ENCODE measurements at regions not wholly inside any gene's neighbourhood (a gene's known extent, or its start where the extent isn't known, plus 50 kb on each side); places are given as distances from the start of the nearest gene placed in this dataset.

DNA sequence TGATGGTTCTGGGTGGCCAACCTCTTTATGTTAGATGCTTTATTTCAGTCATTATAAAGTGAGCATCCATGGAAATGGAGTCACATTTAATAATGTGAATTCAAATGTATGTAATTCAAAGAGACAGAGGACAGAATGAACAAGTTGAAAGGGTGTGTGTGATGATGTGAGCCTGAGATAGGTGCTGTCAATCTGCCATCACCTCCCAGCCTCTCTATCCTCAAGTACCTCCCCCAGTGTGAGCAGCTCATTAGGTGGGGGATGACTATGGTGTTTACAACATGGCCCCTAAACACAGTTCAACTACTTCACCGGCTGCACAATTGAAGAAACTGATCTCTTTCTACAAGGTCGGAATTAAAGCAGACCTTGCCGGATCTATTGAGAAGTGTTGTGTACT is 74.7 kb upstream of the IGFBP5 start:
- no peak for TF ChIP-seq CTCF (IDR thresholded peaks at IDR 0.05)
- Histone ChIP-seq H3K4me1 (ENCODE audit: control insufficient read depth in 1 of 2, insufficient read depth in 2 of 2, low read length in 2 of 2) (peaks cover 0 to 3% of the 10 kb centered on the region in 2 donors), H3K27me3 (ENCODE audit: control insufficient read depth in 2 of 2, insufficient read depth in 2 of 2, low read length in 2 of 2) (no peaks in the 10 kb centered on the region), H2AFZ (ENCODE audit: insufficient read depth, low read depth, low read length, poor library complexity, severe bottlenecking) (no peak overlapping the region), H3K4me2 (replicated peaks; ENCODE audit: extremely low read depth, low read length, poor library complexity, severe bottlenecking) (no peak overlapping the region), H4K20me1 (ENCODE audit: insufficient read depth, low read length) (no peaks in the 10 kb centered on the region), H3K4me3 (replicated peaks in 1 of 3; ENCODE audit: low read depth in 2 of 3, low read length in 3 of 3) (no peak overlapping the region), H3K36me3 (replicated peaks in 1 of 2; ENCODE audit: control insufficient read depth in 1 of 2, insufficient read depth in 2 of 2, low read length in 2 of 2) (no peaks in the 10 kb centered on the region), H3K9ac (ENCODE audit: insufficient read depth, low read length, poor library complexity, severe bottlenecking) (no peak overlapping the region), H3K9me3 (replicated peaks in 1 of 2; ENCODE audit: control insufficient read depth in 1 of 2, insufficient read depth in 1 of 2, low read length in 2 of 2) (peaks cover 0 to 7% of the 10 kb centered on the region in 2 donors), H3K79me2 (ENCODE audit: insufficient read depth, low read length) (no peaks in the 10 kb centered on the region), H3K27ac (ENCODE audit: low read depth in 1 of 2, low read length in 2 of 2) (no peak overlapping the region)
- Mint-ChIP-seq H3K27ac (no peak overlapping the region), H3K4me3 (no peak overlapping the region), H3K9me3 (peaks cover 5 to 15% (median 12%) of the 10 kb centered on the region in 7 donors), H3K4me1 (peaks cover 13% of the 10 kb centered on the region), H3K36me3 (no peaks in the 10 kb centered on the region), H3K27me3 (ENCODE audit: low read depth in 3 of 3) (peaks cover 0 to 9% (median 2%) of the 10 kb centered on the region in 3 donors)
- intact Hi-C loops (cut with micrococcal nuclease), result no loop called here
- no peak for DNase-seq
- no CpG with 5 or more reads among the region's 3 CpGs for WGBS (ENCODE audit: insufficient coverage)

GRCh38 chr2:216769626-216770025 is 74.3 kb upstream of the IGFBP5 start:
- Histone ChIP-seq H4K20me1 (ENCODE audit: insufficient read depth, low read length) (no peaks in the 10 kb centered on the region), H3K9ac (ENCODE audit: insufficient read depth, low read length, poor library complexity, severe bottlenecking) (no peak overlapping the region), H3K36me3 (replicated peaks in 1 of 2; ENCODE audit: control insufficient read depth in 1 of 2, insufficient read depth in 2 of 2, low read length in 2 of 2) (no peaks in the 10 kb centered on the region), H3K4me2 (replicated peaks; ENCODE audit: extremely low read depth, low read length, poor library complexity, severe bottlenecking) (no peak overlapping the region), H2AFZ (ENCODE audit: insufficient read depth, low read depth, low read length, poor library complexity, severe bottlenecking) (no peak overlapping the region), H3K9me3 (replicated peaks in 1 of 2; ENCODE audit: control insufficient read depth in 1 of 2, insufficient read depth in 1 of 2, low read length in 2 of 2) (peaks cover 0 to 7% of the 10 kb centered on the region in 2 donors), H3K27ac (ENCODE audit: low read depth in 1 of 2, low read length in 2 of 2) (no peak overlapping the region), H3K27me3 (ENCODE audit: control insufficient read depth in 2 of 2, insufficient read depth in 2 of 2, low read length in 2 of 2) (no peaks in the 10 kb centered on the region), H3K79me2 (ENCODE audit: insufficient read depth, low read length) (no peaks in the 10 kb centered on the region), H3K4me1 (ENCODE audit: control insufficient read depth in 1 of 2, insufficient read depth in 2 of 2, low read length in 2 of 2) (peaks cover 0 to 3% of the 10 kb centered on the region in 2 donors), H3K4me3 (replicated peaks in 1 of 3; ENCODE audit: low read depth in 2 of 3, low read length in 3 of 3) (no peak overlapping the region)
- intact Hi-C loops (cut with micrococcal nuclease), result no loop called here
- DNase-seq, result no peak
- Mint-ChIP-seq H3K9me3 (peaks cover 5 to 15% (median 12%) of the 10 kb centered on the region in 7 donors), H3K36me3 (no peaks in the 10 kb centered on the region), H3K4me3 (no peak overlapping the region), H3K27me3 (ENCODE audit: low read depth in 3 of 3) (peaks cover 0 to 9% (median 2%) of the 10 kb centered on the region in 3 donors), H3K27ac (no peak overlapping the region), H3K4me1 (peaks cover 15% of the 10 kb centered on the region)
- TF ChIP-seq CTCF (IDR thresholded peaks at IDR 0.05), result no peak

Data from CD14-positive monocyte (primary cell).